Cardiac fibroblast (primary cell): ENCODE measurements at regions not wholly inside any gene's neighbourhood (a gene's known extent, or its start where the extent isn't known, plus 50 kb on each side); places are given as distances from the start of the nearest gene placed in this dataset.
"Not testable (repeated sequence)": the region's sequence is repeated elsewhere in the genome, so short reads cannot be mapped to it uniquely, and the experiment has no call there.

Source experiments
- DNase-seq, 2 donors: peaks; one replicate each; pipeline versions ENCODE4 v3.0.0 to v3.0.0-alpha.2; 2010; ENCODE audit warnings: low read depth in 2 of 2
- H3K4me3 ChIP-seq, 2 donors: replicated peaks in 1 of 2; 1 replicate in 1 of 2; 2 replicates in 1 of 2; pipeline ENCODE4 v1.5.1; 2011; ENCODE audit warnings: low read depth in 2 of 2, low read length in 2 of 2, mild to moderate bottlenecking in 2 of 2, moderate library complexity in 1 of 2
- TF ChIP-seq, protein P1 (sequence below): IDR thresholded peaks from one replicate; pipeline ENCODE4 v1.5.1; 2011; ENCODE audit warnings: low read depth, mild to moderate bottlenecking, low read length, inconsistent platforms

GRCh38 chr5:81825237-81825636, 74.3 kb upstream of the SSBP2 start:
- H3K4me3 ChIP-seq, result no peak overlapping the region
- peak; percentile 87 to 89 for DNase-seq
- TF ChIP-seq, protein P1, sequence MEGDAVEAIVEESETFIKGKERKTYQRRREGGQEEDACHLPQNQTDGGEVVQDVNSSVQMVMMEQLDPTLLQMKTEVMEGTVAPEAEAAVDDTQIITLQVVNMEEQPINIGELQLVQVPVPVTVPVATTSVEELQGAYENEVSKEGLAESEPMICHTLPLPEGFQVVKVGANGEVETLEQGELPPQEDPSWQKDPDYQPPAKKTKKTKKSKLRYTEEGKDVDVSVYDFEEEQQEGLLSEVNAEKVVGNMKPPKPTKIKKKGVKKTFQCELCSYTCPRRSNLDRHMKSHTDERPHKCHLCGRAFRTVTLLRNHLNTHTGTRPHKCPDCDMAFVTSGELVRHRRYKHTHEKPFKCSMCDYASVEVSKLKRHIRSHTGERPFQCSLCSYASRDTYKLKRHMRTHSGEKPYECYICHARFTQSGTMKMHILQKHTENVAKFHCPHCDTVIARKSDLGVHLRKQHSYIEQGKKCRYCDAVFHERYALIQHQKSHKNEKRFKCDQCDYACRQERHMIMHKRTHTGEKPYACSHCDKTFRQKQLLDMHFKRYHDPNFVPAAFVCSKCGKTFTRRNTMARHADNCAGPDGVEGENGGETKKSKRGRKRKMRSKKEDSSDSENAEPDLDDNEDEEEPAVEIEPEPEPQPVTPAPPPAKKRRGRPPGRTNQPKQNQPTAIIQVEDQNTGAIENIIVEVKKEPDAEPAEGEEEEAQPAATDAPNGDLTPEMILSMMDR, result no peak

DNA sequence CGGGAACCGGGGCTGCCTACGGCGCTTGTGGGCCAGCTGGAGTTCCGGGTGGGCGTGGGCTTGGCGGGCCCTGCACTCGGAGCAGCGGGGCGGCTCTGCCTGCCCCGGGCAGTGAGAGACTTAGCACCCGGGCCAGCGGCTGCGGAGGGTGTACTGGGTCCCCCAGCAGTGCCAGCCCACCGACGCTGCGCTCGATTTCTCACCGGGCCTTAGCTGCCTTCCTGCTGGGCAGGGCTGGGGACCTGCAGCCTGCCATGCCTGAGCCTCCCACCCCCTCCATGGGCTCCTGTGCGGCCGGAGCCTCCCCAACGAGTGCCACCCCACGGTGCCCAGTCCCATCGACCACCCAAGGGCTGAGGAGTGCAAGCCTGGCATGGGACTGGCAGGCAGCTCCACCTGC, 72.8 kb upstream of the SSBP2 start:
- not testable (repeated sequence) for H3K4me3 ChIP-seq, DNase-seq

GRCh38 chr5:81820863-81821262, 70.0 kb upstream of the SSBP2 start:
- H3K4me3 ChIP-seq, result no peak overlapping the region
- TF ChIP-seq, protein P1, result no peak
- no peak for DNase-seq

GRCh38 chr5:81820318-81820636, 69.4 kb upstream of the SSBP2 start:
- TF ChIP-seq, protein P1, result no peak
- no peak overlapping the region for H3K4me3 ChIP-seq
- DNase-seq, result no peak

DNA sequence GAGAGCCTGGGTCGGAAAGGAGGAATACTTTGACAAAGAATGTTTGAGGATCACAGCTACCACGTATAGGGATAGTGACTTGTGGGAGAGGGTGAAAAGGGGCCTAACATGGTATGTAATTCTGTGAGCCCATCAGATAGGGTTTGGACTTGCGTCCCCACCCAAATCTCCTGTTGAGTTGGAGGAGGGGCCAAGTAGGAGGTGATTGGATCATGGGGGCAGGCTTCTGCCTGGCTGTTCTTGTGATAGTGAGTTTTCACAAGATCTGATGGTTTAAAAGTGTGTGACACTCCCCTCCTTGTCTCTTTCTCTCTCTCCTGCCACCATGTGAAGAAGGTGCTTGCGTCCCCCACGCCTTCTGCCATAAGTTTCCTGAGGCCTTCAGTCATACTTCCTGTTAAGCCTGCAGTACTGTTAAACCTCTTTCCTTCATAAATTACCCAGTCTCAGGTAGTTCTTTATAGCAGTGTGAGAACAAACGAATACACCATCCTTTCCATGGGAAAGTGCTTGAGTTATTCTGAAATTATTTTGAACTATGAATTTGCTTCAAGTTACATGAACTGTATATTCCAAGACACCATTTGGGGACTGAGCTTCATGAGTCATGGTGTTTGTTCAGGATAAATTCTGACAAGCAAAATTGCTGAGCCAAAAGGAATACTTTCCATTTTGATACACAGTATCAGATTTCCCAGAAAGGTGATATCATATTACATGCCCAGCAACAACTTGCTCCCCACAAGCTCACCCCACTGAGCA, 68.8 kb upstream of the SSBP2 start:
- TF ChIP-seq, protein P1, result no peak
- DNase-seq, result peak; percentile 33 to 50
- H3K4me3 ChIP-seq, result no peak overlapping the region

DNA sequence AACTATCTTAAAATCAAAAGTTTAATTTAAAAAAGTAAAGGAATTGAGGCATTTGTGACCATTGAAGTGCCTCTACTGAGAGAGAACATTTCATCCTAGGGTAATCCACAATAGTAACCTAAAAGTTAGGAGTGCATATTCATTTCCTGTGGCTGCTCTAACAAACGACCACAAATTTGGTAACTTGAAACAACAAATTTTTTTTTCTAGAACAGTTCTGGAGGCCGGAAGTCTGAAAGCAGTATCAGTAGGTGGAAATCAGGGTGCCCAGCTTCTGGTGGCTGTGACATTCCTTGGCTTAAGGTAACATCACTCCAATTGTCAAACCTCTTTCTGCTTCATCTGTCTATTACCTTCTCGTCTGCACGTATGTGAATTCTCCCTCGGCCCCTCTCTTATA, 67.1 kb upstream of the SSBP2 start:
- DNase-seq, result peak in 1 of 2 donors; percentile 7
- no peak overlapping the region for H3K4me3 ChIP-seq
- TF ChIP-seq, protein P1, result no peak

GRCh38 chr5:81817086-81817485, 66.2 kb upstream of the SSBP2 start:
- TF ChIP-seq, protein P1, result no peak
- no peak overlapping the region for H3K4me3 ChIP-seq
- no peak for DNase-seq
